SJCRH30 (cell line): ENCODE measurements at regions not wholly inside any gene's neighbourhood (a gene's known extent, or its start where the extent isn't known, plus 50 kb on each side); places are given as distances from the start of the nearest gene placed in this dataset.

Experiments
- DNase-seq, 2 experiments: peaks; one replicate each; pipeline ENCODE4 v3.0.0-alpha.2; 2015 to 2020
- H3K27ac ChIP-seq: fragments of 250-450 bp; sonication (Bioruptor Pico); 2 replicates; pipeline ENCODE4 v1.5.1; 2020; ENCODE audit warnings: mild to moderate bottlenecking, moderate library complexity
- H3K27me3 ChIP-seq: fragments of 250-450 bp; sonication (Bioruptor Pico); 2 replicates; pipeline ENCODE4 v1.5.1; 2020; ENCODE audit warnings: mild to moderate bottlenecking, moderate library complexity
- H3K36me3 ChIP-seq: fragments of 250-450 bp; sonication (Bioruptor Pico); 2 replicates; pipeline ENCODE4 v1.5.1; 2020; ENCODE audit warnings: mild to moderate bottlenecking, moderate library complexity
- H3K4me1 ChIP-seq: fragments of 250-450 bp; sonication (Bioruptor Pico); 2 replicates; pipeline ENCODE4 v1.5.1; 2020; ENCODE audit warnings: mild to moderate bottlenecking, moderate library complexity
- H3K4me3 ChIP-seq: fragments of 250-450 bp; sonication (Bioruptor Pico); 2 replicates; pipeline ENCODE4 v1.5.1; 2020; ENCODE audit warnings: mild to moderate bottlenecking, moderate library complexity
- H3K9me3 ChIP-seq: fragments of 250-450 bp; sonication (Bioruptor Pico); replicated peaks from 2 replicates; pipeline ENCODE4 v1.5.1; 2020; ENCODE audit warnings: mild to moderate bottlenecking, moderate library complexity

- no peaks in the 10 kb centered on the region for H3K36me3 ChIP-seq
- H3K9me3 ChIP-seq, result no peaks in the 10 kb centered on the region
- no peak overlapping the region for H3K4me3 ChIP-seq
- H3K4me1 ChIP-seq, result no peaks in the 10 kb centered on the region
- H3K27me3 ChIP-seq, result no peaks in the 10 kb centered on the region
- no peak for DNase-seq
- H3K27ac ChIP-seq, result no peak overlapping the region
Measured at GRCh38 chr10:130751106-130751840, 560.2 kb downstream of the TCERG1L start.

- no peak for DNase-seq
- H3K27me3 ChIP-seq, result no peaks in the 10 kb centered on the region
- no peaks in the 10 kb centered on the region for H3K4me1 ChIP-seq
- no peaks in the 10 kb centered on the region for H3K9me3 ChIP-seq
- H3K4me3 ChIP-seq, result no peak overlapping the region
- no peaks in the 10 kb centered on the region for H3K36me3 ChIP-seq
- H3K27ac ChIP-seq, result no peak overlapping the region
Measured at GRCh38 chr10:130751851-130752250, 559.7 kb downstream of the TCERG1L start.

GRCh38 chr10:130756651-130757050, 554.9 kb downstream of the TCERG1L start:
- no peaks in the 10 kb centered on the region for H3K36me3 ChIP-seq
- no peak for DNase-seq
- no peaks in the 10 kb centered on the region for H3K4me1 ChIP-seq
- H3K27me3 ChIP-seq, result no peaks in the 10 kb centered on the region
- H3K4me3 ChIP-seq, result no peak overlapping the region
- no peak overlapping the region for H3K27ac ChIP-seq
- no peaks in the 10 kb centered on the region for H3K9me3 ChIP-seq

- H3K27me3 ChIP-seq, result no peaks in the 10 kb centered on the region
- no peaks in the 10 kb centered on the region for H3K9me3 ChIP-seq
- H3K27ac ChIP-seq, result no peak overlapping the region
- H3K4me1 ChIP-seq, result no peaks in the 10 kb centered on the region
- no peak overlapping the region for H3K4me3 ChIP-seq
- H3K36me3 ChIP-seq, result no peaks in the 10 kb centered on the region
- no peak for DNase-seq
Measured at GRCh38 chr10:130757271-130757670, 554.2 kb downstream of the TCERG1L start.

GRCh38 chr10:130757821-130758489, 553.6 kb downstream of the TCERG1L start:
- Histone ChIP-seq H3K27me3 (no peaks in the 10 kb centered on the region), H3K4me3 (no peak overlapping the region), H3K27ac (no peak overlapping the region), H3K9me3 (no peaks in the 10 kb centered on the region), H3K36me3 (no peaks in the 10 kb centered on the region), H3K4me1 (no peaks in the 10 kb centered on the region)
- no peak for DNase-seq

- no peak for DNase-seq
- Histone ChIP-seq H3K4me3 (no peak overlapping the region), H3K9me3 (no peaks in the 10 kb centered on the region), H3K36me3 (no peaks in the 10 kb centered on the region), H3K27me3 (no peaks in the 10 kb centered on the region), H3K4me1 (no peaks in the 10 kb centered on the region), H3K27ac (no peak overlapping the region)
Measured at GRCh38 chr10:130758529-130758928, 553.0 kb downstream of the TCERG1L start.

- no peaks in the 10 kb centered on the region for H3K9me3 ChIP-seq
- H3K4me1 ChIP-seq, result no peaks in the 10 kb centered on the region
- no peak for DNase-seq
- H3K27ac ChIP-seq, result no peak overlapping the region
- no peaks in the 10 kb centered on the region for H3K27me3 ChIP-seq
- H3K4me3 ChIP-seq, result no peak overlapping the region
- no peaks in the 10 kb centered on the region for H3K36me3 ChIP-seq
Measured at GRCh38 chr10:130761032-130761575, 550.4 kb downstream of the TCERG1L start.

GRCh38 chr10:130761788-130762301, 549.7 kb downstream of the TCERG1L start:
- H3K27ac ChIP-seq, result no peak overlapping the region

GRCh38 chr10:130762491-130762890, 549.0 kb downstream of the TCERG1L start:
- Histone ChIP-seq H3K9me3 (no peaks in the 10 kb centered on the region), H3K27me3 (no peaks in the 10 kb centered on the region), H3K4me1 (no peaks in the 10 kb centered on the region)

More at GRCh38 chr10:130761788-130762301, 549.7 kb downstream of the TCERG1L start:
- Histone ChIP-seq H3K27me3 (no peaks in the 10 kb centered on the region), H3K4me3 (no peak overlapping the region), H3K4me1 (no peaks in the 10 kb centered on the region), H3K36me3 (no peaks in the 10 kb centered on the region), H3K9me3 (no peaks in the 10 kb centered on the region)
- DNase-seq, result no peak

GRCh38 chr10:130763071-130763470, 548.5 kb downstream of the TCERG1L start:
- Histone ChIP-seq H3K36me3 (no peaks in the 10 kb centered on the region), H3K4me1 (no peaks in the 10 kb centered on the region), H3K27me3 (no peaks in the 10 kb centered on the region), H3K4me3 (no peak overlapping the region), H3K9me3 (no peaks in the 10 kb centered on the region), H3K27ac (no peak overlapping the region)
- no peak for DNase-seq

More at GRCh38 chr10:130762491-130762890, 549.0 kb downstream of the TCERG1L start:
- no peak for DNase-seq
- Histone ChIP-seq H3K27ac (no peak overlapping the region), H3K36me3 (no peaks in the 10 kb centered on the region), H3K4me3 (no peak overlapping the region)

GRCh38 chr10:130763491-130763890, 548.0 kb downstream of the TCERG1L start:
- H3K4me3 ChIP-seq, result no peak overlapping the region
- no peaks in the 10 kb centered on the region for H3K36me3 ChIP-seq
- no peak overlapping the region for H3K27ac ChIP-seq
- no peaks in the 10 kb centered on the region for H3K9me3 ChIP-seq
- no peaks in the 10 kb centered on the region for H3K27me3 ChIP-seq
- DNase-seq, result no peak
- no peaks in the 10 kb centered on the region for H3K4me1 ChIP-seq

- Histone ChIP-seq H3K36me3 (no peaks in the 10 kb centered on the region), H3K27ac (no peak overlapping the region), H3K4me1 (no peaks in the 10 kb centered on the region), H3K27me3 (no peaks in the 10 kb centered on the region), H3K9me3 (no peaks in the 10 kb centered on the region), H3K4me3 (no peak overlapping the region)
- DNase-seq, result no peak
Measured at GRCh38 chr10:130764651-130765050, 546.9 kb downstream of the TCERG1L start.

GRCh38 chr10:130766071-130766470, 545.5 kb downstream of the TCERG1L start:
- DNase-seq, result no peak
- H3K36me3 ChIP-seq, result no peaks in the 10 kb centered on the region
- no peak overlapping the region for H3K27ac ChIP-seq
- H3K9me3 ChIP-seq, result no peaks in the 10 kb centered on the region
- no peak overlapping the region for H3K4me3 ChIP-seq
- H3K4me1 ChIP-seq, result no peaks in the 10 kb centered on the region
- H3K27me3 ChIP-seq, result no peaks in the 10 kb centered on the region

GRCh38 chr10:130767116-130767730, 544.3 kb downstream of the TCERG1L start:
- H3K9me3 ChIP-seq, result no peaks in the 10 kb centered on the region
- H3K4me3 ChIP-seq, result no peak overlapping the region
- no peaks in the 10 kb centered on the region for H3K27me3 ChIP-seq
- no peaks in the 10 kb centered on the region for H3K36me3 ChIP-seq
- H3K27ac ChIP-seq, result no peak overlapping the region
- no peak for DNase-seq
- H3K4me1 ChIP-seq, result no peaks in the 10 kb centered on the region
